ENCODE measurements at regions not wholly inside any gene's neighbourhood (a gene's known extent, or its start where the extent isn't known, plus 50 kb on each side); places are given as distances from the start of the nearest gene placed in this dataset.

DNA sequence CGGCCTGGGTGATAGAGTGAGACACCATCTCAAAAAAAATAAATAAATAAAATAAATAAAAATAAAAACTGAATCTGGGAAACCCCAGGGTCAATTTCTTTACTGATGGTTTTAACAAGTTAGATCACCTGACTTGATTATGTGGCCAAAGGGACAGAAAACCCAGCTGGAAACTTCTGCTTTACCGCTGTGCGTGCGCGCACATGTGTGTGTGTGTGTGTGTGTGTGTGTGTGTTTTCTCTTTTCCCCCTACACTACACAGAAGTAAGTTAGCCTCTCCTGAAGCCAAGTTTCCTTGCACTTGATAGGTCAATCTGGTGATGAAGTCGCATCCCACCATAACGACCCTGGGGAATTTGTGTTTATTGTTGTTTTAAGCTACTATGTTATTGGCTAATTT lies 105.3 kb upstream of the AMN1 start:
- FAIRE-seq (no peak), DNase-seq (ENCODE audit: low read depth, low spot score) (no peak)
- Histone ChIP-seq H3K4me3 (replicated peaks in 1 of 3; ENCODE audit: insufficient read depth in 1 of 3, low read depth in 1 of 3, low read length in 3 of 3) (no peak overlapping the region), H3K36me3 (ENCODE audit: control insufficient read depth in 2 of 2, extremely low read depth in 1 of 2, insufficient read depth in 2 of 2, low read length in 2 of 2) (no peaks in the 10 kb centered on the region), H3K9me3 (replicated peaks; ENCODE audit: control insufficient read depth, insufficient read depth, low read length) (no peaks in the 10 kb centered on the region), H2AFZ (ENCODE audit: low read depth, low read length) (no peak overlapping the region), H3K79me2 (ENCODE audit: control insufficient read depth, insufficient read depth, low read length) (no peaks in the 10 kb centered on the region), H3K27me3 (ENCODE audit: control insufficient read depth in 2 of 2, insufficient read depth in 2 of 2, low read length in 2 of 2) (no peaks in the 10 kb centered on the region), H4K20me1 (replicated peaks; ENCODE audit: control insufficient read depth, extremely low read depth, insufficient read depth, low read length) (no peaks in the 10 kb centered on the region), H3K4me2 (ENCODE audit: insufficient read depth, low read length) (no peak overlapping the region), H3K9ac (replicated peaks; ENCODE audit: extremely low read depth, insufficient read depth, low read length) (no peak overlapping the region), H3K27ac (ENCODE audit: insufficient read depth, low read depth, low read length) (no peak overlapping the region), H3K4me1 (ENCODE audit: control insufficient read depth, extremely low read depth, insufficient read depth, low read length) (no peaks in the 10 kb centered on the region), H3K9me1 (replicated peaks; ENCODE audit: control insufficient read depth, extremely low read depth, insufficient read depth, low read length) (no peaks in the 10 kb centered on the region)
- TF ChIP-seq JUN (IDR thresholded peaks at IDR 0.05; ENCODE audit: borderline replicate concordance, insufficient read depth, insufficient read length, low read depth) (no peak), GATA2 (IDR thresholded peaks at IDR 0.05; ENCODE audit: insufficient read depth, insufficient read length, low read depth, low read length) (no peak)
- dilution Hi-C loops (cut with MboI; ENCODE audit: extremely low pct_ligation_motif_present, low sequenced_read_pairs) (no loop called here), intact Hi-C loops (cut with micrococcal nuclease) (no loop called here)
- CTCF ChIA-PET = no interaction called here
- BruUV-seq (replicated peaks) = no TSS peak
- POLR2A ChIA-PET = no interaction called here

DNA sequence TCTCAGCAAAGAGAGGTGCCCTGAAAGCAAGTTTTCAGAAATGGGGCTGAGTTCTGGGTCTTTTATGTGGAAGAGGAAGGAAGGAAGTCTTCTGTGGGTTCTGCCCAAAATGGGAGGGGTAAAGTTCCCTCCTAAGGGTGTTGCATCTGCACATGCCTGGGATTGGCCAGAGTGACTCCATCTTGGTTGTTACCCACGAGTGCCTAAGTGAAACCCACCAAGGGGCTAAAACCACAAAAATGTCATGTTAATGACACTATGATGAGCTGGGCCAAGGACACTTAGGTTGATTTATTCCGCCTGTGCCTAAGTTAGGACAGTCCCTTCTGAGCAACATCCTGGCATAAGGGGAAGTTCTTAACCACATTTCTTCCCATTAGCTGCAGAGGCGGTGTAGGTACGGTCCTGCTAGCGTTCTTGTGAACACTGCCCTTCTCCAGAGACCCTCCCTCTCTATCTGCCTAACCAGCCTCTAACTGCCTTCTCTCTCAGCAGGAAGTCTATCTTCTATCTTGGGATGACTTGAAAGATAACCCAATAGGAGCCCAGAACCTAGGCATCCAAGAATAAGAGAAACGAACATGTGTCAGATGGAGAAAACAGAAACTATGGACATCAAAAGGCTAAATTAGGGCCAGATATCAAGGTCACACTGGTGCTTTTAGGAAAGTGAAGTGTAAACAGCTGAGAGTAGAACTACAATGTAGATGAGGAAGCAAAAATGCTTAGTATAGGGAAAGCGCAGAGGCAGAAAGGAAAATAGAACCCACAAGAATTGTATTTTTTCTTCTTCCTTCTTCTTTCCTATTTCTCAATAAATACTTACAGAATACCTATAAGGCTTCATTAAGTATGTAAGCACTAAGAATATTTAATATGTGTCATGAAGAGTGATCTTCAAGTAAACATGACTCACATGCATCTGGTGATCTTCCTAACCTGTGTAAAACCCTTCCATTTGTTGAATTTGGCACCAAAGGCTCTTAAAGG lies 104.2 kb upstream of the AMN1 start:
- TF ChIP-seq, protein P1, sequence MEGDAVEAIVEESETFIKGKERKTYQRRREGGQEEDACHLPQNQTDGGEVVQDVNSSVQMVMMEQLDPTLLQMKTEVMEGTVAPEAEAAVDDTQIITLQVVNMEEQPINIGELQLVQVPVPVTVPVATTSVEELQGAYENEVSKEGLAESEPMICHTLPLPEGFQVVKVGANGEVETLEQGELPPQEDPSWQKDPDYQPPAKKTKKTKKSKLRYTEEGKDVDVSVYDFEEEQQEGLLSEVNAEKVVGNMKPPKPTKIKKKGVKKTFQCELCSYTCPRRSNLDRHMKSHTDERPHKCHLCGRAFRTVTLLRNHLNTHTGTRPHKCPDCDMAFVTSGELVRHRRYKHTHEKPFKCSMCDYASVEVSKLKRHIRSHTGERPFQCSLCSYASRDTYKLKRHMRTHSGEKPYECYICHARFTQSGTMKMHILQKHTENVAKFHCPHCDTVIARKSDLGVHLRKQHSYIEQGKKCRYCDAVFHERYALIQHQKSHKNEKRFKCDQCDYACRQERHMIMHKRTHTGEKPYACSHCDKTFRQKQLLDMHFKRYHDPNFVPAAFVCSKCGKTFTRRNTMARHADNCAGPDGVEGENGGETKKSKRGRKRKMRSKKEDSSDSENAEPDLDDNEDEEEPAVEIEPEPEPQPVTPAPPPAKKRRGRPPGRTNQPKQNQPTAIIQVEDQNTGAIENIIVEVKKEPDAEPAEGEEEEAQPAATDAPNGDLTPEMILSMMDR (IDR thresholded peaks at IDR 0.05; ENCODE audit: extremely low read depth in 1 of 2, insufficient read depth in 1 of 2, low read depth in 1 of 2, low read length in 2 of 2) = no peak
- TF ChIP-seq, protein P2, sequence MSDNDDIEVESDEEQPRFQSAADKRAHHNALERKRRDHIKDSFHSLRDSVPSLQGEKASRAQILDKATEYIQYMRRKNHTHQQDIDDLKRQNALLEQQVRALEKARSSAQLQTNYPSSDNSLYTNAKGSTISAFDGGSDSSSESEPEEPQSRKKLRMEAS (IDR thresholded peaks at IDR 0.05; ENCODE audit: insufficient read depth, insufficient read length) = no peak
- TF ChIP-seq EZH2 (IDR thresholded peaks at IDR 0.05; ENCODE audit: borderline replicate concordance, low read depth, low read length, severe bottlenecking) (no peak), POLR2AphosphoS5 (IDR thresholded peaks at IDR 0.05; ENCODE audit: insufficient read depth, low read depth, low read length) (no peak), FOS (IDR thresholded peaks at IDR 0.05; ENCODE audit: borderline replicate concordance, insufficient read depth, low read length) (no peak), MYC (IDR thresholded peaks at IDR 0.05; ENCODE audit: low read depth, low read length) (no peak), POLR2A (IDR thresholded peaks at IDR 0.05; ENCODE audit: low read depth, low read length) (no peak), JUN (IDR thresholded peaks at IDR 0.05; ENCODE audit: borderline replicate concordance, insufficient read depth, insufficient read length, low read depth) (no peak), GATA2 (IDR thresholded peaks at IDR 0.05; ENCODE audit: insufficient read depth, insufficient read length, low read depth, low read length) (no peak)

More for the DNA sequence above, 104.2 kb upstream of the AMN1 start:
- intact Hi-C loops (cut with micrococcal nuclease) = no loop called here
- no peaks in the 10 kb centered on the region for H3K9me3 ChIP-seq (replicated peaks; ENCODE audit: control insufficient read depth, insufficient read depth, low read length)
- no peak for DNase-seq (ENCODE audit: low read depth, low spot score)
- H3K79me2 ChIP-seq (ENCODE audit: control insufficient read depth, insufficient read depth, low read length) = no peaks in the 10 kb centered on the region
- no peaks in the 10 kb centered on the region for H3K4me1 ChIP-seq (ENCODE audit: control insufficient read depth, extremely low read depth, insufficient read depth, low read length)
- FAIRE-seq = no peak
- no TSS peak for BruUV-seq (replicated peaks)
- no peaks in the 10 kb centered on the region for H3K27me3 ChIP-seq (ENCODE audit: control insufficient read depth in 2 of 2, insufficient read depth in 2 of 2, low read length in 2 of 2)
- dilution Hi-C loops (cut with MboI; ENCODE audit: extremely low pct_ligation_motif_present, low sequenced_read_pairs) = no loop called here
- H2AFZ ChIP-seq (ENCODE audit: low read depth, low read length) = no peak overlapping the region
- no peaks in the 10 kb centered on the region for H3K36me3 ChIP-seq (ENCODE audit: control insufficient read depth in 2 of 2, extremely low read depth in 1 of 2, insufficient read depth in 2 of 2, low read length in 2 of 2)
- ChIA-PET CTCF (no interaction called here), POLR2A (no interaction called here)
- no peaks in the 10 kb centered on the region for H4K20me1 ChIP-seq (replicated peaks; ENCODE audit: control insufficient read depth, extremely low read depth, insufficient read depth, low read length)
- no peak overlapping the region for H3K4me3 ChIP-seq (replicated peaks in 1 of 3; ENCODE audit: insufficient read depth in 1 of 3, low read depth in 1 of 3, low read length in 3 of 3)
- no peak overlapping the region for H3K4me2 ChIP-seq (ENCODE audit: insufficient read depth, low read length)
- no peak overlapping the region for H3K27ac ChIP-seq (ENCODE audit: insufficient read depth, low read depth, low read length)
- no peak overlapping the region for H3K9ac ChIP-seq (replicated peaks; ENCODE audit: extremely low read depth, insufficient read depth, low read length)
- H3K9me1 ChIP-seq (replicated peaks; ENCODE audit: control insufficient read depth, extremely low read depth, insufficient read depth, low read length) = no peaks in the 10 kb centered on the region

All from endothelial cell of umbilical vein (primary cell).